ENCODE measurements at regions not wholly inside any gene's neighbourhood (a gene's known extent, or its start where the extent isn't known, plus 50 kb on each side); places are given as distances from the start of the nearest gene placed in this dataset.

- TF ChIP-seq CTCF (IDR thresholded peaks at IDR 0.05; ENCODE audit: insufficient read depth, low read length) (no peak), POLR2AphosphoS5 (IDR thresholded peaks at IDR 0.05; ENCODE audit: low read depth) (no peak), GABPA (IDR thresholded peaks at IDR 0.05; ENCODE audit: low read depth) (no peak), REST (IDR thresholded peaks at IDR 0.05; ENCODE audit: insufficient replicate concordance, low read depth) (no peak)
Observed at GRCh38 chr10:113414543-113414942, 138.3 kb upstream of the HABP2 start.

All from HL-60 (cell line).